Astrocyte of the cerebellum (primary cell): ENCODE measurements at regions not wholly inside any gene's neighbourhood (a gene's known extent, or its start where the extent isn't known, plus 50 kb on each side); places are given as distances from the start of the nearest gene placed in this dataset.

Source experiments
- DNase-seq: peaks from one replicate; pipeline ENCODE4 v3.0.0-alpha.2; 2011; ENCODE audit warnings: low read depth
- H3K4me3 ChIP-seq: 2 replicates; pipeline ENCODE4 v1.5.1; 2011; ENCODE audit warnings: mild to moderate bottlenecking, low read depth, low read length, moderate library complexity
- in situ Hi-C: cut with HindIII; loops from 2 replicates; pipeline ENCODE4 v1.10.0; 2017; ENCODE audit warnings: low sequenced_read_pairs
- TF ChIP-seq, protein P1 (sequence below): IDR thresholded peaks from 2 replicates; pipeline ENCODE4 v1.5.1; 2012; ENCODE audit warnings: low read length, low read depth, moderate library complexity, mild to moderate bottlenecking; ENCODE audit errors: missing control alignments

- in situ Hi-C loops, result no loop called here
- no peak overlapping the region for H3K4me3 ChIP-seq
- no peak for DNase-seq
- TF ChIP-seq, protein P1, sequence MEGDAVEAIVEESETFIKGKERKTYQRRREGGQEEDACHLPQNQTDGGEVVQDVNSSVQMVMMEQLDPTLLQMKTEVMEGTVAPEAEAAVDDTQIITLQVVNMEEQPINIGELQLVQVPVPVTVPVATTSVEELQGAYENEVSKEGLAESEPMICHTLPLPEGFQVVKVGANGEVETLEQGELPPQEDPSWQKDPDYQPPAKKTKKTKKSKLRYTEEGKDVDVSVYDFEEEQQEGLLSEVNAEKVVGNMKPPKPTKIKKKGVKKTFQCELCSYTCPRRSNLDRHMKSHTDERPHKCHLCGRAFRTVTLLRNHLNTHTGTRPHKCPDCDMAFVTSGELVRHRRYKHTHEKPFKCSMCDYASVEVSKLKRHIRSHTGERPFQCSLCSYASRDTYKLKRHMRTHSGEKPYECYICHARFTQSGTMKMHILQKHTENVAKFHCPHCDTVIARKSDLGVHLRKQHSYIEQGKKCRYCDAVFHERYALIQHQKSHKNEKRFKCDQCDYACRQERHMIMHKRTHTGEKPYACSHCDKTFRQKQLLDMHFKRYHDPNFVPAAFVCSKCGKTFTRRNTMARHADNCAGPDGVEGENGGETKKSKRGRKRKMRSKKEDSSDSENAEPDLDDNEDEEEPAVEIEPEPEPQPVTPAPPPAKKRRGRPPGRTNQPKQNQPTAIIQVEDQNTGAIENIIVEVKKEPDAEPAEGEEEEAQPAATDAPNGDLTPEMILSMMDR, result no peak
Observed at GRCh38 chr2:22520369-22521288, 864.4 kb upstream of the KLHL29 start.

GRCh38 chr2:22521620-22522019 lies 863.4 kb upstream of the KLHL29 start:
- in situ Hi-C loops, result no loop called here
- no peak for DNase-seq
- TF ChIP-seq, protein P1, result no peak

DNA sequence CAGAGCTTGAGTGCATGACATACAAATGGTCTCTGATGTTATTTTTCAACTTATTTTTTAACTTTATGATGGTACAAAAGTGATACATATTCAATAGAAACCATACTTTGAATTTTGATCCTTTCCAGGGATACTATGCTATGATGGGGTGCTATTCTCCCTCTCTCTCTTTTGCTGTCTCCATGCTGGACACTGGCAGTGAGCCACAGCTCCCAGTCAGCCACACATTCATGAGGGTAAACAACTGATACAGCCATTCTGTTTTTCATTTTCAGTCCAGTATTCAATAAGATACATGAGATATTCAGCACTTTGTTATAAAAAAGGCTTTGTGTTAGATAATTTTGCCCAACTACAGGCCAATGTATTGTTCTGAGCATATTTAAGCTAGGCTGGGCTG lies 859.3 kb upstream of the KLHL29 start:
- TF ChIP-seq, protein P1, result no peak
- no peak overlapping the region for H3K4me3 ChIP-seq
- no peak for DNase-seq
- in situ Hi-C loops, result no loop called here

More at GRCh38 chr2:22521620-22522019, 863.4 kb upstream of the KLHL29 start:
- H3K4me3 ChIP-seq, result no peak overlapping the region

DNA sequence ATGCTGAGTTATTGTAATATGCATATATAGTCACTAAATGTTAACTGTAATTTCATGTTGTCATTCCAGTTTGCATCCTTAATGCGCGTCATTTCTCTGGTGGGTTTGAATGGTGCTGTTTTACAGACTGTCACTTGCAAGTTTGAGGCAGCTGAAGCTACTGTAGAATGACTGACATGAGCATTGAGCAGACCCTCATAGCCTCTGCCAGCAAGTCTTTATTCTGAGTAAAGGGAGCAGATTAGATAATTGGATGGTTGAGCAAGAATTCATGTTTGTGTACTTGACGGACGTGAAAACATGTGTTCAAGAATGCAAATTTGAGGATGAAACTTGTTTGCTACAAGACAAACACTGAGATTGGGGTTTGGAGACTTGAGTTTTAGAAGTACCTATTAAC lies 854.8 kb upstream of the KLHL29 start:
- DNase-seq, result no peak
- no peak overlapping the region for H3K4me3 ChIP-seq
- TF ChIP-seq, protein P1, result no peak
- in situ Hi-C loops, result no loop called here

DNA sequence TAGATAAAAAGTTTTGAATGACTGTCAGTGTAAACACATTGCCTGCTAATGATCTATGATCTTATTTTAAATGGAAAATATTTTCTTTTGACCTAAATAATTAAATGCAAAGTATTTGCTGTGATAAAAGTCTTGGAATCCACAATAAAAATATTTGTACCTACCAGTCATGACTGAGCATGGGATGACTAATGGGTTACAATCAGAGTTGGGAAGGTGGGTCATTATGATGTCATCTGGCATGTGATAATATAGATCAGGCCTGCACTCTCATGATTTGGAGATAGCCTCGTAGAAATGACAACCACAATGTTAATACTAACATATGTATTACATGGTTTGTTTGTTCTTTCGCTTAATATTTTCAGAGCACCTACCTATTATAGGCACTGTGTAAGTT lies 848.8 kb upstream of the KLHL29 start:
- DNase-seq, result no peak

DNA sequence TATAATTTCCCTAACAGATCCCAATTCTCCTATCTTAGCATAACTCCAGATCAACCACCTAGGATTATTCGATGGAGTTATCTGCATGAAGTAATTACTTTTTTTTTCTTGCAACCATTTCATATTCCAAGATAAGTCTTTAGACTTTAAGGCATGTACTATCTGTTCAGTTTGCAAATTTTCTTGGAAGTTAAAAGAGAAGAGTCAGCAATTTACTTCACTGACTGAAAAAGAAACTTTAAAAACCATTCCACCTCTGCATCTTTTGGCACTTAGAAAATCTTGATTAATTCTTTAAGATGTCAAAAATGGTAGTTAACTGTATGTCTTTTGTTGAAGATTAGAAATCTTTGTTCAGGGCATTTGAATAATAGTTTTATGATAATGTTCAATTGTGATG lies 830.5 kb upstream of the KLHL29 start:
- DNase-seq, result no peak
- H3K4me3 ChIP-seq, result no peak overlapping the region
- in situ Hi-C loops, result no loop called here
- TF ChIP-seq, protein P1, result no peak

More for the DNA sequence above, 848.8 kb upstream of the KLHL29 start:
- H3K4me3 ChIP-seq, result no peak overlapping the region
- TF ChIP-seq, protein P1, result no peak
- in situ Hi-C loops, result no loop called here
